ENCODE measurements at regions not wholly inside any gene's neighbourhood (a gene's known extent, or its start where the extent isn't known, plus 50 kb on each side); places are given as distances from the start of the nearest gene placed in this dataset.
A peak's percentile ranks its signal among the peaks of the same experiment; 100 is the strongest.

DNA sequence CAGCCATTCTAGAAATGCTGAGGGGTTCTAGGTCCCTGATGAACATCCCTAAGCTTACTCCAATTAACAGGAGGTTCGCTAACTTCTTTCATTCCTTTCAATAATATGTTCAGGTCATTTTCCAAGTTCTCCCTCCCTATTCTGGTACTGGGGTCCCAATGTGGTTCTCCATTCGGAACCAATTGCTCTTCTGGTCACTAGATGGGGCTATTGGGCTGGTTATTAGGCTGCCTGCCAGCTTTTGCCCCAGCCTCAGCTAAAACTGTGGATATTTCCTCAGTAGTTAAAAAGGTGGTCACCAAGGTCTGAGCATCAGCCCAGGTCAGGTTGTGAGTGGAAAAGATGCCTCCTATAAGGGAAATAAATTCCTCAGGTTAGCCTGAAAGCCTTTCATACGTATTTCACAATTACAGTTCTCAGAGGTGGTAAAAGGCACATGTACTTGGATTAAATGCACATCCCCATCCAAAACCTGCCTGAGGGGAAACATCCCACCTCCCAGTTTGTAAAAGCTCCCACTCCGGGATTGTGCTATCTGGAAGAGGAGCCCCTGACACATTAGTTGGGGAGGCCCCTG is 161.1 kb upstream of the CCDC179 start:
- H3K4me2 ChIP-seq, result no peak overlapping the region
- no peaks in the 10 kb centered on the region for H3K9me3 ChIP-seq (ENCODE audit: low read depth)
- no peaks in the 10 kb centered on the region for H3K27me3 ChIP-seq
- no peak overlapping the region for H2AFZ ChIP-seq (replicated peaks)
- H3K9ac ChIP-seq, result no peak overlapping the region
- Mint-ChIP-seq H3K36me3 (no peaks in the 10 kb centered on the region), H3K9me3 (no peaks in the 10 kb centered on the region), H3K27me3 (ENCODE audit: insufficient read depth, low read depth) (no peaks in the 10 kb centered on the region), H3K4me1 (no peaks in the 10 kb centered on the region), H3K4me3 (no peak overlapping the region), H3K27ac (no peak overlapping the region)
- no peaks in the 10 kb centered on the region for H3F3A ChIP-seq (ENCODE audit: low read depth)
- H3K27ac ChIP-seq, result no peak overlapping the region
- no peaks in the 10 kb centered on the region for H3K4me1 ChIP-seq
- no peak for TF ChIP-seq EZH2phosphoT487 (IDR thresholded peaks at IDR 0.05)
- TF ChIP-seq, protein P1, sequence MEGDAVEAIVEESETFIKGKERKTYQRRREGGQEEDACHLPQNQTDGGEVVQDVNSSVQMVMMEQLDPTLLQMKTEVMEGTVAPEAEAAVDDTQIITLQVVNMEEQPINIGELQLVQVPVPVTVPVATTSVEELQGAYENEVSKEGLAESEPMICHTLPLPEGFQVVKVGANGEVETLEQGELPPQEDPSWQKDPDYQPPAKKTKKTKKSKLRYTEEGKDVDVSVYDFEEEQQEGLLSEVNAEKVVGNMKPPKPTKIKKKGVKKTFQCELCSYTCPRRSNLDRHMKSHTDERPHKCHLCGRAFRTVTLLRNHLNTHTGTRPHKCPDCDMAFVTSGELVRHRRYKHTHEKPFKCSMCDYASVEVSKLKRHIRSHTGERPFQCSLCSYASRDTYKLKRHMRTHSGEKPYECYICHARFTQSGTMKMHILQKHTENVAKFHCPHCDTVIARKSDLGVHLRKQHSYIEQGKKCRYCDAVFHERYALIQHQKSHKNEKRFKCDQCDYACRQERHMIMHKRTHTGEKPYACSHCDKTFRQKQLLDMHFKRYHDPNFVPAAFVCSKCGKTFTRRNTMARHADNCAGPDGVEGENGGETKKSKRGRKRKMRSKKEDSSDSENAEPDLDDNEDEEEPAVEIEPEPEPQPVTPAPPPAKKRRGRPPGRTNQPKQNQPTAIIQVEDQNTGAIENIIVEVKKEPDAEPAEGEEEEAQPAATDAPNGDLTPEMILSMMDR (IDR thresholded peaks at IDR 0.05), result peak; percentile 87
- TF ChIP-seq EZH2 (IDR thresholded peaks at IDR 0.05), result no peak
- no peaks in the 10 kb centered on the region for H3K36me3 ChIP-seq
- no peak overlapping the region for H3K4me3 ChIP-seq
- H4K20me1 ChIP-seq (ENCODE audit: low read depth), result no peaks in the 10 kb centered on the region
- no peaks in the 10 kb centered on the region for H3K79me2 ChIP-seq (ENCODE audit: low read depth)
- peak; percentile 59 for DNase-seq (ENCODE audit: low spot score)

DNA sequence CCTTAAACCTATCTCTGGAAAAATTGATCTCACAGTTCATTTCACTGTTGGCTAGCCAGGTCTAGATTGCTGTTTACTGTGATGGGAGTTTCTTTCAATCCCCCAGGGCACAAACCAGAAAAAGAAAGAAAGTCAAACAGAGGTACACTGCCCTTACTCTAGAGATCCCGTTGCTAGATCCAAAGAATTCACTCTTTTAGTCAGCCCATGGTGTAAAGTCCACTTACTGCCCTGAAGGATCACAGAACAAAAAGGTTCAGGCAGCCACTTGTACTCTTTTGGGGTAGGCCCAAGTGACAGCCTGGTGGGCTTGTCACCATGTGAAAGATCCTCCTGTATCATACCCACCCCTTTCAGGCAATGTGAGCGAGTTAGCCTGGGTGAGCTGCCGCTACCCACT is 162.6 kb upstream of the CCDC179 start:
- no peak overlapping the region for H3K4me3 Mint-ChIP-seq
- Histone ChIP-seq H2AFZ (replicated peaks) (peak overlapping the region; percentile 4), H3K4me3 (no peak overlapping the region), H4K20me1 (ENCODE audit: low read depth) (no peaks in the 10 kb centered on the region), H3K27me3 (no peaks in the 10 kb centered on the region), H3K27ac (no peak overlapping the region), H3K9ac (no peak overlapping the region), H3K79me2 (ENCODE audit: low read depth) (no peaks in the 10 kb centered on the region), H3K36me3 (no peaks in the 10 kb centered on the region), H3F3A (ENCODE audit: low read depth) (no peaks in the 10 kb centered on the region), H3K9me3 (ENCODE audit: low read depth) (no peaks in the 10 kb centered on the region), H3K4me1 (no peaks in the 10 kb centered on the region), H3K4me2 (no peak overlapping the region)
- no peaks in the 10 kb centered on the region for H3K36me3 Mint-ChIP-seq
- H3K27ac Mint-ChIP-seq, result no peak overlapping the region
- no peak for DNase-seq (ENCODE audit: low spot score)
- H3K27me3 Mint-ChIP-seq (ENCODE audit: insufficient read depth, low read depth), result no peaks in the 10 kb centered on the region
- no peaks in the 10 kb centered on the region for H3K4me1 Mint-ChIP-seq
- TF ChIP-seq EZH2phosphoT487 (IDR thresholded peaks at IDR 0.05) (no peak), EZH2 (IDR thresholded peaks at IDR 0.05) (no peak)
- TF ChIP-seq, protein P1 (IDR thresholded peaks at IDR 0.05), result no peak
- no peaks in the 10 kb centered on the region for H3K9me3 Mint-ChIP-seq

- Histone ChIP-seq H3K36me3 (no peaks in the 10 kb centered on the region), H3K9ac (no peak overlapping the region), H4K20me1 (ENCODE audit: low read depth) (no peaks in the 10 kb centered on the region), H2AFZ (replicated peaks) (peak overlapping the region; percentile 4), H3K9me3 (ENCODE audit: low read depth) (no peaks in the 10 kb centered on the region), H3K79me2 (ENCODE audit: low read depth) (no peaks in the 10 kb centered on the region), H3K27ac (no peak overlapping the region), H3F3A (ENCODE audit: low read depth) (no peaks in the 10 kb centered on the region), H3K27me3 (no peaks in the 10 kb centered on the region), H3K4me3 (no peak overlapping the region), H3K4me1 (no peaks in the 10 kb centered on the region), H3K4me2 (no peak overlapping the region)
- no peak for DNase-seq (ENCODE audit: low spot score)
- H3K27me3 Mint-ChIP-seq (ENCODE audit: insufficient read depth, low read depth), result no peaks in the 10 kb centered on the region
- no peak overlapping the region for H3K4me3 Mint-ChIP-seq
- H3K27ac Mint-ChIP-seq, result no peak overlapping the region
- H3K9me3 Mint-ChIP-seq, result no peaks in the 10 kb centered on the region
- TF ChIP-seq EZH2 (IDR thresholded peaks at IDR 0.05) (no peak), EZH2phosphoT487 (IDR thresholded peaks at IDR 0.05) (no peak)
- TF ChIP-seq, protein P1 (IDR thresholded peaks at IDR 0.05), result no peak
- no peaks in the 10 kb centered on the region for H3K4me1 Mint-ChIP-seq
- H3K36me3 Mint-ChIP-seq, result no peaks in the 10 kb centered on the region
Measured at GRCh38 chr11:23023319-23023718, 163.0 kb upstream of the CCDC179 start.

Data from neural progenitor cell (in vitro differentiated cells).